Naive B cell (primary cell): ENCODE measurements at regions not wholly inside any gene's neighbourhood (a gene's known extent, or its start where the extent isn't known, plus 50 kb on each side); places are given as distances from the start of the nearest gene placed in this dataset.
"Not testable (repeated sequence)": the region's sequence is repeated elsewhere in the genome, so short reads cannot be mapped to it uniquely, and the experiment has no call there.

Experiments used
- ATAC-seq, 2 donors: fragments of 150-1000 bp; cut with Tn5 transposase; 2 replicates each; pipeline ENCODE4 v1.10.0; 2021; ENCODE audit warnings: low read depth in 2 of 2, mild to moderate bottlenecking in 2 of 2, moderate library complexity in 2 of 2
- DNase-seq: peaks from one replicate; pipeline ENCODE4 v3.0.0; 2022
- H3K27ac Mint-ChIP-seq, 6 donors: one replicate each; pipeline ENCODE4 v1.8.0; 2020 to 2022; ENCODE audit warnings: mild to moderate bottlenecking in 6 of 6, mixed read lengths in 6 of 6, moderate library complexity in 5 of 6, inconsistent platforms in 2 of 6
- H3K27me3 Mint-ChIP-seq, 3 donors: one replicate each; pipeline ENCODE4 v1.8.0; 2021 to 2022; ENCODE audit warnings: mixed read lengths in 3 of 3, mild to moderate bottlenecking in 1 of 3
- H3K36me3 Mint-ChIP-seq, 2 donors: one replicate each; pipeline ENCODE4 v1.8.0; 2020 to 2022; ENCODE audit warnings: mixed read lengths in 2 of 2, inconsistent platforms in 1 of 2, mild to moderate bottlenecking in 1 of 2
- H3K4me1 Mint-ChIP-seq, 3 donors: one replicate each; pipeline ENCODE4 v1.8.0; 2020 to 2022; ENCODE audit warnings: mixed read lengths in 3 of 3, inconsistent platforms in 1 of 3, mild to moderate bottlenecking in 1 of 3, moderate library complexity in 1 of 3
- H3K4me3 Mint-ChIP-seq, 8 donors: one replicate each; pipeline ENCODE4 v1.8.0; 2020 to 2022; ENCODE audit warnings: mild to moderate bottlenecking in 8 of 8, mixed read lengths in 8 of 8, moderate library complexity in 8 of 8, inconsistent platforms in 2 of 8
- H3K9me3 Mint-ChIP-seq, 7 donors: one replicate each; pipeline ENCODE4 v1.8.0; 2020 to 2022; ENCODE audit warnings: mixed read lengths in 7 of 7, mild to moderate bottlenecking in 5 of 7, inconsistent platforms in 2 of 7, moderate library complexity in 1 of 7

- no peaks in the 10 kb centered on the region for H3K4me1 Mint-ChIP-seq
- ATAC-seq = no peak
- H3K9me3 Mint-ChIP-seq = peaks cover 0 to 2% (median 0%) of the 10 kb centered on the region in 7 donors
- no peak for DNase-seq
- no peaks in the 10 kb centered on the region for H3K27me3 Mint-ChIP-seq
- H3K36me3 Mint-ChIP-seq = no peaks in the 10 kb centered on the region
- no peak overlapping the region for H3K4me3 Mint-ChIP-seq
- no peak overlapping the region for H3K27ac Mint-ChIP-seq
These were observed 220.2 kb upstream of the NBEA start for GRCh38 chr13:34721631-34722595.

- Mint-ChIP-seq H3K9me3 (peaks cover 0 to under 1% (median 0%) of the 10 kb centered on the region in 7 donors), H3K27me3 (no peaks in the 10 kb centered on the region), H3K4me3 (no peak overlapping the region), H3K27ac (no peak overlapping the region), H3K36me3 (no peaks in the 10 kb centered on the region), H3K4me1 (no peaks in the 10 kb centered on the region)
- ATAC-seq (no peak), DNase-seq (no peak)
These were observed 219.1 kb upstream of the NBEA start for GRCh38 chr13:34722922-34723321.

GRCh38 chr13:34730961-34731360 is 211.1 kb upstream of the NBEA start:
- peaks cover 0 to 16% (median 3%) of the 10 kb centered on the region in 7 donors for H3K9me3 Mint-ChIP-seq
- ATAC-seq = no peak
- no peaks in the 10 kb centered on the region for H3K27me3 Mint-ChIP-seq
- no peaks in the 10 kb centered on the region for H3K4me1 Mint-ChIP-seq
- no peaks in the 10 kb centered on the region for H3K36me3 Mint-ChIP-seq
- no peak overlapping the region for H3K4me3 Mint-ChIP-seq
- no peak for DNase-seq
- H3K27ac Mint-ChIP-seq = no peak overlapping the region

- Mint-ChIP-seq H3K9me3 (peaks cover 0 to 16% (median 3%) of the 10 kb centered on the region in 7 donors), H3K4me3 (no peak overlapping the region), H3K4me1 (no peaks in the 10 kb centered on the region), H3K27ac (no peak overlapping the region), H3K36me3 (no peaks in the 10 kb centered on the region), H3K27me3 (no peaks in the 10 kb centered on the region)
- no peak for ATAC-seq
- no peak for DNase-seq
These were observed 210.6 kb upstream of the NBEA start for GRCh38 chr13:34731486-34731885.

GRCh38 chr13:34733721-34734120 is 208.3 kb upstream of the NBEA start:
- H3K36me3 Mint-ChIP-seq = no peaks in the 10 kb centered on the region
- DNase-seq (no peak), ATAC-seq (no peak)
- H3K27ac Mint-ChIP-seq = no peak overlapping the region
- peaks cover 0 to 10% (median 3%) of the 10 kb centered on the region in 7 donors for H3K9me3 Mint-ChIP-seq
- H3K27me3 Mint-ChIP-seq = no peaks in the 10 kb centered on the region
- no peaks in the 10 kb centered on the region for H3K4me1 Mint-ChIP-seq
- no peak overlapping the region for H3K4me3 Mint-ChIP-seq

GRCh38 chr13:34734932-34735331 is 207.1 kb upstream of the NBEA start:
- Mint-ChIP-seq H3K27ac (no peak overlapping the region), H3K9me3 (peaks cover 0 to 4% (median 0%) of the 10 kb centered on the region in 7 donors), H3K4me1 (no peaks in the 10 kb centered on the region), H3K36me3 (no peaks in the 10 kb centered on the region), H3K27me3 (no peaks in the 10 kb centered on the region), H3K4me3 (no peak overlapping the region)
- no peak for ATAC-seq
- no peak for DNase-seq

- Mint-ChIP-seq H3K27me3 (no peaks in the 10 kb centered on the region), H3K4me3 (no peak overlapping the region), H3K4me1 (no peaks in the 10 kb centered on the region), H3K9me3 (peaks cover 0 to 4% (median 2%) of the 10 kb centered on the region in 7 donors), H3K27ac (no peak overlapping the region), H3K36me3 (no peaks in the 10 kb centered on the region)
- ATAC-seq (no peak), DNase-seq (no peak)
These were observed 203.6 kb upstream of the NBEA start for GRCh38 chr13:34738254-34738992.

- not testable (repeated sequence) for H3K27ac Mint-ChIP-seq, H3K4me3 Mint-ChIP-seq, H3K27me3 Mint-ChIP-seq, H3K4me1 Mint-ChIP-seq, H3K9me3 Mint-ChIP-seq, DNase-seq, ATAC-seq, H3K36me3 Mint-ChIP-seq
These were observed 195.0 kb upstream of the NBEA start for GRCh38 chr13:34747056-34747455.

- Mint-ChIP-seq H3K4me1 (peaks cover 0 to 5% (median 3%) of the 10 kb centered on the region in 3 donors), H3K27me3 (peaks cover 9 to 10% (median 10%) of the 10 kb centered on the region in 3 donors), H3K27ac (no peak overlapping the region), H3K4me3 (no peak overlapping the region), H3K36me3 (no peaks in the 10 kb centered on the region), H3K9me3 (peaks cover 0 to 12% (median 5%) of the 10 kb centered on the region in 7 donors)
- ATAC-seq = no peak
- no peak for DNase-seq
These were observed 194.6 kb upstream of the NBEA start for GRCh38 chr13:34747507-34747906.

- H3K27me3 Mint-ChIP-seq = peaks cover 9 to 10% (median 10%) of the 10 kb centered on the region in 3 donors
- no peak for ATAC-seq
- H3K27ac Mint-ChIP-seq = no peak overlapping the region
- H3K4me1 Mint-ChIP-seq = peaks cover 0 to 5% (median 3%) of the 10 kb centered on the region in 3 donors
- H3K9me3 Mint-ChIP-seq = peaks cover 0 to 12% (median 5%) of the 10 kb centered on the region in 7 donors
- no peaks in the 10 kb centered on the region for H3K36me3 Mint-ChIP-seq
- H3K4me3 Mint-ChIP-seq = no peak overlapping the region
- no peak for DNase-seq
These were observed 194.0 kb upstream of the NBEA start for GRCh38 chr13:34748073-34748472.

- peaks cover 0 to 5% (median 3%) of the 10 kb centered on the region in 3 donors for H3K4me1 Mint-ChIP-seq
- H3K36me3 Mint-ChIP-seq = no peaks in the 10 kb centered on the region
- no peak overlapping the region for H3K4me3 Mint-ChIP-seq
- H3K9me3 Mint-ChIP-seq = peaks cover 0 to 8% (median 5%) of the 10 kb centered on the region in 7 donors
- no peak overlapping the region for H3K27ac Mint-ChIP-seq
- DNase-seq (no peak), ATAC-seq (no peak)
- peaks cover 9 to 10% (median 10%) of the 10 kb centered on the region in 3 donors for H3K27me3 Mint-ChIP-seq
These were observed 193.5 kb upstream of the NBEA start for GRCh38 chr13:34748596-34748995.

GRCh38 chr13:34749046-34749445 is 193.0 kb upstream of the NBEA start:
- ATAC-seq = no peak
- Mint-ChIP-seq H3K27ac (no peak overlapping the region), H3K27me3 (peaks cover 9 to 10% (median 10%) of the 10 kb centered on the region in 3 donors), H3K4me1 (peaks cover 0 to 5% (median 3%) of the 10 kb centered on the region in 3 donors), H3K36me3 (no peaks in the 10 kb centered on the region), H3K4me3 (no peak overlapping the region), H3K9me3 (peaks cover 0 to 8% (median 4%) of the 10 kb centered on the region in 7 donors)
- DNase-seq = no peak

- DNase-seq (no peak), ATAC-seq (no peak)
- H3K27me3 Mint-ChIP-seq = peaks cover 9 to 10% (median 10%) of the 10 kb centered on the region in 3 donors
- H3K9me3 Mint-ChIP-seq = peaks cover 0 to 6% (median 3%) of the 10 kb centered on the region in 7 donors
- no peak overlapping the region for H3K27ac Mint-ChIP-seq
- H3K4me1 Mint-ChIP-seq = peaks cover 0 to 5% (median 3%) of the 10 kb centered on the region in 3 donors
- H3K36me3 Mint-ChIP-seq = no peaks in the 10 kb centered on the region
- H3K4me3 Mint-ChIP-seq = no peak overlapping the region
These were observed 191.8 kb upstream of the NBEA start for GRCh38 chr13:34750078-34750931.
